SK-N-SH treated with all-trans-retinoic acid at 6 μM for 48 hours (cell line): ENCODE measurements at regions not wholly inside any gene's neighbourhood (a gene's known extent, or its start where the extent isn't known, plus 50 kb on each side); places are given as distances from the start of the nearest gene placed in this dataset.

ENCODE experiments used
- ATAC-seq: fragments of 200-7000 bp; cut with Tn5 transposase; 3 replicates; pipeline ENCODE4 v1.9.1; 2020; ENCODE audit warnings: mild to moderate bottlenecking, moderate library complexity
- ARNTL ChIP-seq: fragments of 450-650 bp; formaldehyde crosslinking; IDR thresholded peaks from 2 replicates; pipeline ENCODE4 v1.5.0; 2020; ENCODE audit warnings: low read depth, mild to moderate bottlenecking, moderate library complexity, borderline replicate concordance
- BACH2 ChIP-seq: fragments of 250-450 bp; sonication (Bioruptor Pico); IDR thresholded peaks from 2 replicates; pipeline ENCODE4 v1.9.0; 2021; ENCODE audit warnings: mild to moderate bottlenecking, borderline replicate concordance
- CREB5 ChIP-seq: fragments of 250-450 bp; sonication (Bioruptor Pico); IDR thresholded peaks from 2 replicates; pipeline ENCODE4 v1.5.1; 2020; ENCODE audit warnings: low read depth, mild to moderate bottlenecking, moderate library complexity
- CSDC2 ChIP-seq: fragments of 250-450 bp; sonication (Bioruptor Pico); IDR thresholded peaks from 2 replicates; pipeline ENCODE4 v1.5.0; 2020; ENCODE audit warnings: mild to moderate bottlenecking, moderate library complexity
- CSRNP3 ChIP-seq: fragments of 250-450 bp; sonication (Bioruptor Pico); IDR thresholded peaks from 2 replicates; pipeline ENCODE4 v1.5.1; 2021; ENCODE audit warnings: mild to moderate bottlenecking, moderate library complexity
- ISL1 ChIP-seq: fragments of 250-450 bp; sonication (Bioruptor Pico); IDR thresholded peaks from 2 replicates; pipeline ENCODE4 v2.1.2; 2022; ENCODE audit warnings: mild to moderate bottlenecking, moderate library complexity
- OSR1 ChIP-seq: fragments of 250-450 bp; sonication (Bioruptor Pico); IDR thresholded peaks from 2 replicates; pipeline ENCODE4 v1.8.0; 2022; ENCODE audit warnings: moderate library complexity, mild to moderate bottlenecking, inconsistent platforms
- PPARA ChIP-seq: fragments of 250-450 bp; sonication (Bioruptor Pico); IDR thresholded peaks from 2 replicates; pipeline ENCODE4 v1.5.0; 2020; ENCODE audit warnings: mild to moderate bottlenecking, borderline replicate concordance
- RARB ChIP-seq: fragments of 250-450 bp; sonication (Bioruptor Pico); IDR thresholded peaks from 2 replicates; pipeline ENCODE4 v1.8.0; 2021; ENCODE audit warnings: mild to moderate bottlenecking, moderate library complexity
- SNAI2 ChIP-seq: fragments of 250-450 bp; sonication (Bioruptor Pico); IDR thresholded peaks from 2 replicates; pipeline ENCODE4 v1.5.0; 2020; ENCODE audit warnings: mild to moderate bottlenecking, moderate library complexity
- TCF4 ChIP-seq: fragments of 250-450 bp; sonication (Bioruptor Pico); IDR thresholded peaks from 2 replicates; pipeline ENCODE4 v1.8.0; 2021; ENCODE audit warnings: mild to moderate bottlenecking, moderate library complexity, borderline replicate concordance
- TOX ChIP-seq: fragments of 250-450 bp; sonication (Bioruptor Pico); IDR thresholded peaks from 2 replicates; pipeline ENCODE4 v1.8.0; 2021; ENCODE audit warnings: mild to moderate bottlenecking, moderate library complexity, borderline replicate concordance
- TSHZ2 ChIP-seq: fragments of 250-450 bp; sonication (Bioruptor Pico); IDR thresholded peaks from 2 replicates; pipeline ENCODE4 v1.5.0; 2020; ENCODE audit warnings: mild to moderate bottlenecking, moderate library complexity
- ZC3H10 ChIP-seq: fragments of 250-450 bp; sonication (Bioruptor Pico); IDR thresholded peaks from 2 replicates; pipeline ENCODE4 v1.5.1; 2021; ENCODE audit warnings: mild to moderate bottlenecking, moderate library complexity
- ZFP3 ChIP-seq: fragments of 250-450 bp; sonication (Bioruptor Pico); IDR thresholded peaks from 2 replicates; pipeline ENCODE4 v1.5.0; 2020; ENCODE audit warnings: mild to moderate bottlenecking, moderate library complexity
- ZFP30 ChIP-seq: fragments of 450-650 bp; formaldehyde crosslinking; IDR thresholded peaks from 2 replicates; pipeline ENCODE4 v1.5.0; 2022; ENCODE audit warnings: mild to moderate bottlenecking, moderate library complexity
- ZNF565 ChIP-seq: fragments of 450-650 bp; formaldehyde crosslinking; conservative IDR thresholded peaks from 2 replicates; pipeline ENCODE4 v1.5.0; 2020; ENCODE audit warnings: low read depth, mild to moderate bottlenecking, moderate library complexity
- ZNF70 ChIP-seq: fragments of 450-650 bp; formaldehyde crosslinking; IDR thresholded peaks from 2 replicates; pipeline ENCODE4 v1.5.0; 2020; ENCODE audit warnings: mild to moderate bottlenecking, moderate library complexity
- ZNF8 ChIP-seq: fragments of 450-650 bp; formaldehyde crosslinking; IDR thresholded peaks from 2 replicates; pipeline ENCODE4 v1.5.0; 2020; ENCODE audit warnings: mild to moderate bottlenecking, moderate library complexity

GRCh38 chr5:38013107-38013506 lies 173.3 kb upstream of the GDNF start:
- no peak for ATAC-seq
- TF ChIP-seq RARB (CRISPR knock-in tag) = no peak
- no peak for TF ChIP-seq ZFP3 (CRISPR knock-in tag)
- no peak for TF ChIP-seq TCF4 (CRISPR knock-in tag)
- TF ChIP-seq CSDC2 = no peak
- TF ChIP-seq ZNF70 = no peak
- no peak for TF ChIP-seq SNAI2 (CRISPR knock-in tag)
- no peak for TF ChIP-seq ZNF8
- no peak for TF ChIP-seq TOX

GRCh38 chr5:38011668-38012188 lies 171.9 kb upstream of the GDNF start:
- TF ChIP-seq TSHZ2 (CRISPR knock-in tag) = no peak
- TF ChIP-seq OSR1 (CRISPR knock-in tag) = no peak
- TF ChIP-seq CSDC2 = no peak
- no peak for TF ChIP-seq TOX
- no peak for TF ChIP-seq ZNF70
- TF ChIP-seq CSRNP3 (CRISPR knock-in tag) = no peak
- no peak for TF ChIP-seq ISL1 (CRISPR knock-in tag)
- TF ChIP-seq TCF4 (CRISPR knock-in tag) = no peak
- TF ChIP-seq ZNF565 (CRISPR knock-in tag) = no peak
- TF ChIP-seq ZFP3 (CRISPR knock-in tag) = no peak
- no peak for TF ChIP-seq BACH2 (CRISPR knock-in tag)
- TF ChIP-seq, all 23 proteins: peak for 0
- ATAC-seq = no peak

GRCh38 chr5:38009749-38010358 lies 170.0 kb upstream of the GDNF start:
- TF ChIP-seq TSHZ2 (CRISPR knock-in tag) (no peak), ZNF565 (CRISPR knock-in tag) (no peak), ARNTL (no peak), CSRNP3 (CRISPR knock-in tag) (no peak), SNAI2 (CRISPR knock-in tag) (no peak), BACH2 (CRISPR knock-in tag) (no peak), ZFP3 (CRISPR knock-in tag) (no peak), ZC3H10 (CRISPR knock-in tag) (no peak), PPARA (CRISPR knock-in tag) (no peak), CREB5 (no peak), TCF4 (CRISPR knock-in tag) (no peak), TOX (no peak), ZFP30 (CRISPR knock-in tag) (no peak), ZNF70 (no peak), ISL1 (CRISPR knock-in tag) (no peak), ZNF8 (no peak), RARB (CRISPR knock-in tag) (no peak)
- ATAC-seq = no peak
